H1 (cell line): ENCODE measurements at regions not wholly inside any gene's neighbourhood (a gene's known extent, or its start where the extent isn't known, plus 50 kb on each side); places are given as distances from the start of the nearest gene placed in this dataset.
"Not testable (repeated sequence)": the region's sequence is repeated elsewhere in the genome, so short reads cannot be mapped to it uniquely, and the experiment has no call there.

Source experiments
- CTCF ChIA-PET: fragments of 300-600 bp; sonication (Branson Sonifier 250); formaldehyde crosslinking; loops from one replicate; lab custom pipeline; 2021; ENCODE audit not compliant: partially characterized antibody; lab: Charles Lee
- POLR2A ChIA-PET: fragments of 300-600 bp; sonication (Branson Sonifier 250); formaldehyde crosslinking; loops from one replicate; lab custom pipeline; 2021; ENCODE audit warnings: inconsistent platforms; ENCODE audit not compliant: partially characterized antibody; lab: Charles Lee
- DNase-seq, 2 experiments: peaks; one replicate each; pipeline versions ENCODE4 v3.0.0 to v3.0.0-alpha.2; 2010 to 2022; ENCODE audit warnings: low spot score in 2 of 2, low read depth in 1 of 2, mixed read lengths in 1 of 2
- FAIRE-seq: peaks from 2 replicates; lab custom pipeline; 2011; peaks lifted over from hg19 to GRCh38; lab: Jason Lieb, UNC
- H2AFZ ChIP-seq: 2 replicates; pipeline ENCODE4 v1.8.1; 2012; ENCODE audit warnings: low read length, inconsistent platforms
- H2AK5ac ChIP-seq: 2 replicates; pipeline ENCODE4 v1.6.1; 2013; ENCODE audit warnings: low read depth, low read length
- H2BK120ac ChIP-seq: replicated peaks from 2 replicates; pipeline ENCODE3; 2013; ENCODE audit warnings: low read depth, low read length, inconsistent platforms
- H2BK12ac ChIP-seq: 2 replicates; pipeline ENCODE4 v1.6.1; 2013; ENCODE audit warnings: low read depth, low read length
- H2BK15ac ChIP-seq: 2 replicates; pipeline ENCODE4 v1.6.1; 2013; ENCODE audit warnings: low read length
- H2BK20ac ChIP-seq: 2 replicates; pipeline ENCODE4 v1.6.1; 2013; ENCODE audit warnings: low read length
- H2BK5ac ChIP-seq: 2 replicates; pipeline ENCODE4 v1.6.1; 2013; ENCODE audit warnings: low read depth, low read length
- H3K14ac ChIP-seq: 2 replicates; pipeline ENCODE4 v1.6.1; 2013; ENCODE audit warnings: inconsistent platforms; ENCODE audit not compliant: insufficient read length
- H3K18ac ChIP-seq: 2 replicates; pipeline ENCODE4 v1.6.1; 2013; ENCODE audit warnings: low read length; ENCODE audit errors: extremely low read depth
- H3K23ac ChIP-seq: 2 replicates; pipeline ENCODE4 v1.6.1; 2013; ENCODE audit warnings: inconsistent platforms; ENCODE audit not compliant: insufficient read length
- H3K23me2 ChIP-seq: 2 replicates; pipeline ENCODE4 v1.6.1; 2013; ENCODE audit warnings: low read depth, low read length
- H3K27ac ChIP-seq: 2 replicates; pipeline ENCODE4 v1.6.1; 2011; ENCODE audit warnings: low read depth, low read length, inconsistent platforms
- H3K27me3 ChIP-seq, 4 experiments: replicated peaks in 1 of 4; 1 replicate in 1 of 4; 2 replicates in 3 of 4; pipeline versions ENCODE4 v1.6.1 to v1.8.1; 2011 to 2013; ENCODE audit warnings: low read length in 3 of 4, mild to moderate bottlenecking in 3 of 4, inconsistent platforms in 2 of 4, mixed read lengths in 2 of 4, moderate library complexity in 1 of 4; ENCODE audit not compliant: control insufficient read depth in 3 of 4, insufficient read depth in 3 of 4; ENCODE audit errors: extremely low read depth in 1 of 4
- H3K36me3 ChIP-seq, 4 experiments: 2 replicates each; pipeline versions ENCODE4 v1.6.1 to v1.8.1; 2011 to 2013; ENCODE audit warnings: mild to moderate bottlenecking in 4 of 4, low read length in 3 of 4, moderate library complexity in 2 of 4, control low read depth in 1 of 4, inconsistent platforms in 1 of 4; ENCODE audit not compliant: insufficient read depth in 4 of 4, control insufficient read depth in 2 of 4
- H3K4ac ChIP-seq: replicated peaks from 2 replicates; pipeline ENCODE3; 2013; ENCODE audit warnings: low read length, low read depth, mixed read lengths, inconsistent platforms; ENCODE audit not compliant: insufficient read length
- H3K4me1 ChIP-seq, 4 experiments: replicated peaks in 1 of 4; 1 replicate in 1 of 4; 2 replicates in 3 of 4; pipeline versions ENCODE4 v1.6.1 to v1.8.1; 2011 to 2013; ENCODE audit warnings: low read length in 3 of 4, inconsistent platforms in 2 of 4, mixed read lengths in 1 of 4; ENCODE audit not compliant: insufficient read depth in 4 of 4, control insufficient read depth in 3 of 4
- H3K4me2 ChIP-seq, 2 experiments: 2 replicates each; pipeline versions ENCODE4 v1.6.1 to v1.8.1; 2011 to 2013; ENCODE audit warnings: low read depth in 2 of 2, low read length in 2 of 2, control low read depth in 1 of 2, inconsistent platforms in 1 of 2, mild to moderate bottlenecking in 1 of 2; ENCODE audit not compliant: insufficient read depth in 1 of 2
- H3K4me3 ChIP-seq, 4 experiments: fragments of 200-600, 300-600 bp in 1 of 4; sonication (generic), shearing (Covaris generic), sonication (Bioruptor Twin) in 1 of 4; 2 replicates each; pipeline versions ENCODE4 v1.5.1 to v1.8.1; 2011 to 2016; ENCODE audit warnings: low read length in 4 of 4, low read depth in 3 of 4, control low read depth in 2 of 4, inconsistent platforms in 2 of 4, mild to moderate bottlenecking in 2 of 4, mixed read lengths in 1 of 4, moderate library complexity in 1 of 4; ENCODE audit not compliant: insufficient read depth in 2 of 4; ENCODE audit errors: extremely low read depth in 1 of 4
- H3K56ac ChIP-seq: replicated peaks from 2 replicates; pipeline ENCODE3; 2013; ENCODE audit warnings: low read depth, mild to moderate bottlenecking, mixed read lengths, low read length, inconsistent platforms; ENCODE audit not compliant: insufficient read length
- H3K79me1 ChIP-seq: 2 replicates; pipeline ENCODE4 v1.6.1; 2013; ENCODE audit warnings: low read depth, low read length, control low read depth
- H3K79me2 ChIP-seq, 2 experiments: 2 replicates each; pipeline versions ENCODE4 v1.6.1 to v1.8.1; 2012 to 2013; ENCODE audit warnings: low read length in 2 of 2, mild to moderate bottlenecking in 2 of 2, inconsistent platforms in 1 of 2; ENCODE audit not compliant: insufficient read depth in 2 of 2, control insufficient read depth in 1 of 2
- H3K9ac ChIP-seq, 4 experiments: replicated peaks in 1 of 4; 1 replicate in 1 of 4; 2 replicates in 3 of 4; pipeline versions ENCODE4 v1.6.1 to v1.8.1; 2011 to 2013; ENCODE audit warnings: low read depth in 3 of 4, low read length in 3 of 4, control low read depth in 2 of 4, mild to moderate bottlenecking in 2 of 4, moderate library complexity in 2 of 4, inconsistent platforms in 1 of 4; ENCODE audit errors: extremely low read depth in 1 of 4
- H3K9me3 ChIP-seq, 2 experiments: 2 replicates each; pipeline versions ENCODE4 v1.6.1 to v1.8.1; 2012 to 2013; ENCODE audit warnings: mild to moderate bottlenecking in 2 of 2, moderate library complexity in 2 of 2, control low read depth in 1 of 2, inconsistent platforms in 1 of 2, low read depth in 1 of 2, low read length in 1 of 2, mixed read lengths in 1 of 2; ENCODE audit not compliant: insufficient read depth in 2 of 2
- H4K20me1 ChIP-seq, 2 experiments: replicated peaks in 1 of 2; 2 replicates each; pipeline versions ENCODE3 to v1.8.1; 2011 to 2013; ENCODE audit warnings: inconsistent platforms in 2 of 2, low read length in 2 of 2, mild to moderate bottlenecking in 1 of 2; ENCODE audit not compliant: insufficient read depth in 2 of 2, control insufficient read depth in 1 of 2
- H4K5ac ChIP-seq: 2 replicates; pipeline ENCODE4 v1.6.1; 2013; ENCODE audit warnings: low read length, low read depth, mixed read lengths, inconsistent platforms; ENCODE audit not compliant: insufficient read length
- H4K8ac ChIP-seq: 2 replicates; pipeline ENCODE4 v1.8.0; 2013; ENCODE audit warnings: mild to moderate bottlenecking, moderate library complexity, low read length, inconsistent platforms; ENCODE audit not compliant: insufficient read depth; ENCODE audit errors: extremely low read depth
- H4K91ac ChIP-seq: replicated peaks from 2 replicates; pipeline ENCODE3; 2013; ENCODE audit warnings: low read length, mixed read lengths, inconsistent platforms; ENCODE audit not compliant: insufficient read length
- MAFK ChIP-seq: IDR thresholded peaks from 2 replicates; pipeline ENCODE4 v1.6.1; 2012; ENCODE audit warnings: low read depth, mild to moderate bottlenecking, improper control_type of control experiment, low read length
- RAD21 ChIP-seq, 2 experiments: IDR thresholded peaks in 1 of 2; conservative IDR thresholded peaks in 1 of 2; 2 replicates each; pipeline ENCODE4 v1.6.1; 2011; ENCODE audit warnings: low read depth in 2 of 2, low read length in 2 of 2, improper control_type of control experiment in 1 of 2, inconsistent platforms in 1 of 2, mild to moderate bottlenecking in 1 of 2, moderate library complexity in 1 of 2
- WGBS, 2 experiments: shearing (Covaris generic) in 1 of 2; methylation state at CpG; one replicate each; pipeline versions ENCODE4 v1.1.6 to v1.1.7; 2013 to 2015; ENCODE audit warnings: low lambda C conversion rate in 2 of 2, mixed read lengths in 2 of 2, inconsistent platforms in 1 of 2, low coverage in 1 of 2, missing lambda C conversion rate in 1 of 2; ENCODE audit not compliant: insufficient replicate concordance in 2 of 2, insufficient coverage in 1 of 2, insufficient read length in 1 of 2; ENCODE audit errors: extremely low coverage in 1 of 2, missing lambda C conversion rate in 1 of 2; 5-methylcytosine and 5-hydroxymethylcytosine counted together
- TF ChIP-seq, protein P1 (sequence below), 3 experiments: IDR thresholded peaks; 1 replicate in 2 of 3; 2 replicates in 1 of 3; pipeline versions ENCODE4 v1.5.1 to v1.6.1; 2011; ENCODE audit warnings: low read length in 3 of 3, mild to moderate bottlenecking in 3 of 3, inconsistent platforms in 2 of 3, low read depth in 1 of 3, moderate library complexity in 1 of 3; ENCODE audit not compliant: insufficient read depth in 1 of 3; ENCODE audit errors: control extremely low read depth in 1 of 3

DNA sequence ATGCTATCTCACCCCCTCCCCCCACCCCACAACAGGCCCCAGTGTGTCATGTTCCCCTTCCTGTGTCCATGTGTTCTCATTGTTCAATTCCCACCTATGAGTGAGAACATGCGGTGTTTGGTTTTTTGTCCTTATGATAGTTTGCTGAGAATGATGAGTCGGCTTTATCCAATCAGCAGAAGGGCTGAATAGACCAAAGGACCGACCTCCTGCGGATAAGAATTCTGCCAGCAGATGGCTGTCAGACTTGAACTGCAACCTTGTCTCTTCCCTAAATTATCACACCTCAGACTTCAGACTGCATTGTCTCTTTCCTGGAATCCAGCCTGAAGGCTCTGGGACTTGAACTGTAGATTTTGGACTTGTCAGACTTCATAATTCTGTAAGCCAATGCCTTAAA lies 853.4 kb downstream of the TRAM1L1 start:
- H3K4me1 ChIP-seq, H2AFZ ChIP-seq, H3K14ac ChIP-seq, H3K36me3 ChIP-seq, H3K79me1 ChIP-seq, H3K18ac ChIP-seq, H3K23me2 ChIP-seq, CTCF ChIA-PET, H3K23ac ChIP-seq, H2BK15ac ChIP-seq, H4K5ac ChIP-seq, H4K91ac ChIP-seq, H2BK5ac ChIP-seq, H3K9ac ChIP-seq, H3K9me3 ChIP-seq, H2BK12ac ChIP-seq, H3K4ac ChIP-seq, H3K27me3 ChIP-seq, H3K4me3 ChIP-seq, POLR2A ChIA-PET, H2AK5ac ChIP-seq, H2BK20ac ChIP-seq, H3K27ac ChIP-seq, H2BK120ac ChIP-seq, H3K56ac ChIP-seq, H3K4me2 ChIP-seq, H4K8ac ChIP-seq, H4K20me1 ChIP-seq, FAIRE-seq, H3K79me2 ChIP-seq: not testable (repeated sequence)
- 77% methylated on average over 4 of the region's 4 CpGs; no CpG with 5 or more reads in 1 of the 2 experiments for WGBS, 2 experiments
- TF ChIP-seq, protein P1, sequence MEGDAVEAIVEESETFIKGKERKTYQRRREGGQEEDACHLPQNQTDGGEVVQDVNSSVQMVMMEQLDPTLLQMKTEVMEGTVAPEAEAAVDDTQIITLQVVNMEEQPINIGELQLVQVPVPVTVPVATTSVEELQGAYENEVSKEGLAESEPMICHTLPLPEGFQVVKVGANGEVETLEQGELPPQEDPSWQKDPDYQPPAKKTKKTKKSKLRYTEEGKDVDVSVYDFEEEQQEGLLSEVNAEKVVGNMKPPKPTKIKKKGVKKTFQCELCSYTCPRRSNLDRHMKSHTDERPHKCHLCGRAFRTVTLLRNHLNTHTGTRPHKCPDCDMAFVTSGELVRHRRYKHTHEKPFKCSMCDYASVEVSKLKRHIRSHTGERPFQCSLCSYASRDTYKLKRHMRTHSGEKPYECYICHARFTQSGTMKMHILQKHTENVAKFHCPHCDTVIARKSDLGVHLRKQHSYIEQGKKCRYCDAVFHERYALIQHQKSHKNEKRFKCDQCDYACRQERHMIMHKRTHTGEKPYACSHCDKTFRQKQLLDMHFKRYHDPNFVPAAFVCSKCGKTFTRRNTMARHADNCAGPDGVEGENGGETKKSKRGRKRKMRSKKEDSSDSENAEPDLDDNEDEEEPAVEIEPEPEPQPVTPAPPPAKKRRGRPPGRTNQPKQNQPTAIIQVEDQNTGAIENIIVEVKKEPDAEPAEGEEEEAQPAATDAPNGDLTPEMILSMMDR (IDR thresholded peaks at IDR 0.05; ENCODE audit: control extremely low read depth in 1 of 3, insufficient read depth in 1 of 3, low read depth in 1 of 3, low read length in 3 of 3) = peak in 1 of 3 experiments; percentile 17; a peak in 1 of 4 replicates
- TF ChIP-seq MAFK (peak; percentile 61; the same call in 1 of the 2 replicates), RAD21 (IDR thresholded peaks at IDR 0.05 in 1 of 2, conservative IDR thresholded peaks at IDR 0.05 in 1 of 2; ENCODE audit: low read depth in 2 of 2, low read length in 2 of 2) (peak; percentile 12 to 26; a peak in 3 of 4 replicates)
- DNase-seq = peak; percentile 5 to 42
